Adrenal gland (tissue), 5 donors: ENCODE measurements at regions not wholly inside any gene's neighbourhood (a gene's known extent, or its start where the extent isn't known, plus 50 kb on each side); places are given as distances from the start of the nearest gene placed in this dataset.

Experiments used
- POLR2A ChIP-seq, 2 donors: fragments of 450-650 bp; IDR thresholded peaks; one replicate each; pipeline ENCODE4 v1.6.1; 2017; ENCODE audit warnings: antibody characterized with exemption in 2 of 2, mild to moderate bottlenecking in 2 of 2, moderate library complexity in 1 of 2
- TF ChIP-seq, protein P1 (sequence below), 6 experiments: fragments of 450-650 bp in 4 of 6; fragments of 200-600 bp in 2 of 6; sonication (generic) in 1 of 6; IDR thresholded peaks; 1 replicate in 5 of 6; 2 replicates in 1 of 6; pipeline versions ENCODE4 v1.5.1 to v1.8.0; 2016 to 2021; ENCODE audit warnings: antibody characterized with exemption in 6 of 6, mild to moderate bottlenecking in 2 of 6, moderate library complexity in 1 of 6
- donor health status: DM: no; HTN: no; CAD: no.

DNA sequence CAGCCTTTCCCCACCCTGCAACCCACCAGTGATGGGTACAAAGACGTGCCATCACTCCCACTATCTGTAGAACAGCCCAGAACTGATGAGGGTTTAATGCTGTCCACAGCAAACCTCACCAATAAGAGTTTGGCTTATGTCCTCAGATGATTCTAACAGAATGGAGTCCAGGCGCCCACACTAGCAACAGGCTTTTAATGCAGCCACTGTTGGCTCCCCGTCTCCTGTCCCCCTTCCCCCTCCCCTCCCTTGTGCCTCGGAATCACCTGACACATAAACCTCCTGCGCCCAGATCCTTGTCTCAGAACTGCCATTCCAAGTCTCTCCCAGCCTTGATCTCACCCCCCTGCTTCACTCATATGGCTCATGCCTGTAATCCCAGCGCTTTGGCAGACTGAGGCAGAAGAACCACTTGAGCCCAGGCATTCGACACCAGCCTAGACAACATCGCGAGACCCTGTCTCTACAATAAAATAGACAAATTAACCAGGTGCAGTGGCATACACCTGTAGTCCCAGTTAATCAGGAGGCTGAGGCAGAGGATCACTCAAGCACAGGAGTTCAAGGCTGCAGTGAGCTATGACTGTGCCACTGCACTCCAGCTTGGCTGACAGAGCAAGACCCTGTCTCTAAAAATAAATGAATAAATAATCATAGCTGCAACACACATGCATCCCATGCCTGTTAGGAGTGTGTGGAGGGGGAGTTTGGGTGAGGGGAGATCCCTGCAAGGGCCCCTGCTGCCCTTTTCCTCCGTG is 85.6 kb downstream of the SNX5 start:
- no peak for TF ChIP-seq POLR2A (IDR thresholded peaks at IDR 0.05)
- TF ChIP-seq, protein P1, sequence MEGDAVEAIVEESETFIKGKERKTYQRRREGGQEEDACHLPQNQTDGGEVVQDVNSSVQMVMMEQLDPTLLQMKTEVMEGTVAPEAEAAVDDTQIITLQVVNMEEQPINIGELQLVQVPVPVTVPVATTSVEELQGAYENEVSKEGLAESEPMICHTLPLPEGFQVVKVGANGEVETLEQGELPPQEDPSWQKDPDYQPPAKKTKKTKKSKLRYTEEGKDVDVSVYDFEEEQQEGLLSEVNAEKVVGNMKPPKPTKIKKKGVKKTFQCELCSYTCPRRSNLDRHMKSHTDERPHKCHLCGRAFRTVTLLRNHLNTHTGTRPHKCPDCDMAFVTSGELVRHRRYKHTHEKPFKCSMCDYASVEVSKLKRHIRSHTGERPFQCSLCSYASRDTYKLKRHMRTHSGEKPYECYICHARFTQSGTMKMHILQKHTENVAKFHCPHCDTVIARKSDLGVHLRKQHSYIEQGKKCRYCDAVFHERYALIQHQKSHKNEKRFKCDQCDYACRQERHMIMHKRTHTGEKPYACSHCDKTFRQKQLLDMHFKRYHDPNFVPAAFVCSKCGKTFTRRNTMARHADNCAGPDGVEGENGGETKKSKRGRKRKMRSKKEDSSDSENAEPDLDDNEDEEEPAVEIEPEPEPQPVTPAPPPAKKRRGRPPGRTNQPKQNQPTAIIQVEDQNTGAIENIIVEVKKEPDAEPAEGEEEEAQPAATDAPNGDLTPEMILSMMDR (IDR thresholded peaks at IDR 0.05) = no peak
